HG03565 (cell line): ENCODE measurements at regions not wholly inside any gene's neighbourhood (a gene's known extent, or its start where the extent isn't known, plus 50 kb on each side); places are given as distances from the start of the nearest gene placed in this dataset.

ENCODE experiments used
- ATAC-seq: cut with Tn5 transposase; IDR thresholded peaks from one replicate; pipeline ENCODE4 v1.9.1; 2021; ENCODE audit warnings: mild to moderate bottlenecking, moderate library complexity; ENCODE audit not compliant: unreplicated experiment

DNA sequence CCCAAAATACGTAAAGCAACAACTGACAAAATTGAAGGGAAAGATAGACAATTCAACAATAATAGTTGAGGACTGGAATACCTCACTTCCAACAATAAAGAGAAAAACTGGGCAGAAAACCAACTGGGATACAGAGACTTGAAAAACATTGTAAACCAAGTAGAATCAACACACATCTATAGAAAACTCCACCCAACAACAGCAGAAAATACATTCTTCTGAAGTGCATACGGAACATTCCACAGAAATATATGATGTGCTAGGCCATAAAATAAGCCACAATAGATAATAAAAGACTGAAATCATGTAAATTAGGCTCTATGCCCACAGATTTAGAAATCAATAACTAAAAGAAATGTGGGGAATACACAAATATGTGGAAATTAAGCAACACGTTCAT, 98.4 kb upstream of the THBS1 start:
- no peak for ATAC-seq

DNA sequence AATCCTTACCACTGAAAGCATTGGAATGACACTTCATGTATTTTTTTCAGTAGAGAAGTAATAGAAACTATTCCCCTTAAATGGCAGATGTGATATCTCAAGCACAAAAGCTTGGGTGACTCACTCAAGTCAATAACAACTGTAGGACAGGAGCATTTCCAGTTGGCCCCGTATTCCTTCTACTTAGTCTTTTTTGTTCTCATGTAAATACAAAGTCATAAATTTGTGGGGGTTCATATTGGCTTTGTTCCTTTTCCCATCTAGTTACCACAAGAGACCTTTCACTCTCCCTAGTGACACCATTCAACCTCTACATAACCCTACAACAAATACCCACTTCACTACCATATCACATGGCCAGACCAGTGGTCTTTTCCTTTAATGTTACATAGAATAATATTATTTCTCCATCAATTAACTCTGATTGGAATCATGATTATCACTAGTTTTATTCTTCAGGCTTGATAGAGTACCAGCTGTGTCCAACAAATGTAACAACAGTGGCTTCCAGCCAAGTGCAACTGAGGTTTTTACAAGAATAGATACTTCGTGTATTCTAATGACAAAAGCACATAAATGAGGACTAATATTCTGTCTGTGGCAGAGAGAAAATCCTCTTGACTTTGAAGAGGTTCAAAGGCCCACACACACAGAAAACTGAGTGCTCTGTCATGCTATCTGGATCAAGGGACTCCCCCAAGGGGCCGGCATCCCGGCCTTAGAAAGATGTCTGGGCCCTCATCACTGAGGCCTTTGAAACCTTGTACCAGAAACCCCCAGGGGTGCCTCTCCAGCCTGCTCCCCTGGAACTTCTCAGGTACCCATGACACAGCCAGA, 94.0 kb upstream of the THBS1 start:
- no peak for ATAC-seq

DNA sequence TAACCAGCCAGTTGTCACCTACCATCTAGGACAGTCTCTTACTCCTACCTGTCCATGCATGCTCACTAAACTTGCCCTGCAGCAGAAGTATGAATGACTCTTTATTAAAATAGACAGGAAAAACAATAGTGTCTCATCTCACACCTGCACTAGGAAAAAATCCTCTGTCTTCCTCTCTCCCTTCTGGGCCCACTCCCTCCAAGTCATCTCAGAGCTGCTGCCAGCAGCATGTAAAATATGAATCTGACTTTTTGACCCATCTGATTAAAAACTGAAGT, 93.5 kb upstream of the THBS1 start:
- ATAC-seq, result no peak

GRCh38 chr15:39488516-39488915, 92.4 kb upstream of the THBS1 start:
- ATAC-seq, result no peak

- ATAC-seq, result no peak
Observed at GRCh38 chr15:39488961-39489360, 91.9 kb upstream of the THBS1 start.

DNA sequence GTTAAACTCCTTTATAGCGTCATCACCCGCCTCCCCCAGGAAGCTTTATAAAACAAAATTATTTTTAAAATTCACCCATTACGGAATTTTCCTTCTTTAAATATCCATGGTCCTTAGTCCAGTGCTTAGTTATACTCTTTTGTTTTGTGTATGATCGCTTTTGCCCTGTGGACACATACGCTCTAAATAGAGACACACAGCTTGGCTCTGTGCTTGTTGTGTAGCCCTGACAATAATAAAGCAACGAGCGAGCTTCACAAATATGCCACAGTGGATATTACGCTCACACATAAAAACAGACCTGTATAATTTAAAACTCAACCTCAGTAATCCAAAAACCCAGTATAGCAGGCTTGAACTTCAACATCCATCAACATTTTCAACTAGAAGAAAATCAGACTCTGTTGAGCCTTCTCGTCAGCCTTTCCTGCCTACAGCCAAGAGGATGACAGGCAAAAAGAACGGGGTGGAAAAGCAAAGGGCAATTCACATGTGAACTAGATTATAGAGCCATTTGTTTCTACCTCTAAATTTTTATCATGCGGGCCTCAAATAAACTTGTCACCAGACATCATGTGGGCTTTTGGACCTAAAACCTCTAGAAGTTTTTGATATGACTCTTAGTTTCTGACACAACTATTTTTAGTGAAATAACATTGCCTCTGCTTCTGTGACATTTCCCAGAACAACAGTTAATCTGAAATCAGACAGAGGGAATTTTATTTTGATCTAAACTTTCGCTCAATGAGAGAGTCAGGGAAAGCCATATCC, 89.6 kb upstream of the THBS1 start:
- no peak for ATAC-seq

DNA sequence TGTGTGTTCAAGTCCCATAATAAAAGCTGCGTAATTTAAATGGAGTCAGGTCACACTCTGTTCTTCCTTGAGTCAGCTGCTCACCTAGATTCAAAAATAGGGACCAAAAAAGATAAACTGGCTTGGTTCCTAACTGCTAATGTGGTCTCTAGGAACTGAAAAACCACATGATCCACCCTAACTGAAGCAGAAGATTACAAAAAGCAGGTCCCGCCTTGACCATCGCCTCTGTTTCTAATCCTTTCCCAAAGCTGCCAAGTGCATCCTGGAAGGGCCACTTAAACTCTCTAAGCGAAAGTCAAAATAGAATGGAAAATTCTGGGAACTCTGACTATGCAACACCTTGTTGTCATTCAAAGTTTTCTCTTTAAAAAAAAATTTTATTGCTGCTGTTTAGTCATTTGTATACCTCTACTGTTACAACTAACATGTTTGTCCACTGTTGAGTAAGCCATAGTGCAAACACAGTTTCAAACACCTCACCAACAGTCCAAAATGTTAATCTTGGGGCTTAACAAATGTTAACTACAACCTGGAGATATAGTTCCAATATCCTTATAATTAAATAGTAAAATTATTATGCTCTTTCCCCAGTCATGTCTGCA, 88.9 kb upstream of the THBS1 start:
- no peak for ATAC-seq

DNA sequence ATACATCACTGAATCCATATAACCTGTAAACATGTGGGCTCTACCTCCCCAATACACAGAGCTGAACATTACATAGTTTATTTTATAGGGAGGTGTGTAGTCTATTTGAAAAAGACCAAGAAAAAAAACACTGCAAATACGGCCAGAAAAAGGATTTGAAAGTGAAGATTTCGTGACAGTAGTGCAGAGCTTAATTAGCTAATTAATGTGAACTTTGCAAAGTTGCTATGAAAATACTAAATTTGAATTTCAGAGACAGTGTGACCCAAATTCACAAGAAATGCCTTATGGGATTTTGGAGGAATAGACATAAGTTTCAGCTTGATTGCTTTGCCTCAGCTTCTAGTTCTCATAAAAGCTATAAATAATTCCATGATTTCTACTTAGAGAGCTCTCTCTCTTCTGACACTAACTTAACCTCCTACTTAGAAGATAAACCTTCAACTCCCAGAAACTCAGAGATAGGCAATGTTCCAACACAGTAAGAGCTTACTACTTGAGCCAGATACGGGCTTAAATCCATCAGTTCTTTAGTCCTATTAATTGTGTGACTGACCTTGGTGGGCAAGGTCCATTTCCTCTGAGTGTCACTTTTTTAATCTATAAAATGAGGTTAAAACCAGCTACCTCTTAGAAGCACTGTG, 87.3 kb upstream of the THBS1 start:
- no peak for ATAC-seq

DNA sequence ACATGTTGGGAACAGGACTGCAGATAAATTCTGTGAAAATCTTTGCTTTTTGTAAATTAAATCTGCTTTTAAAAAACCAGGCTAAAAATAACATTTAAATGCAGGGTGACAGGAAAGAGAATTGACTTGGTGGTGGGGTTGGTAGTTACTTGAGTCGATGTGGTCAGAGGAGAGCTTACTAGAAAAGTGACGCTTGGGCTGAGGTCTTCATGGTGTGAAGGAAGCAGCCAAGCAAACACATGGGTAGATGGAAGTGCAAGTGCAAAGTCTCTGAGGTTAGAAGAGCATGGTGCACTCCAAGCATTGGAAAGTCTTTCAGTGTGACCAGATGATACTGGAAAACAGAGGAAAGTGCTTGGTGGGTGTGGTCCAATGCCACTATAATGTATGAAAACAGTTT, 86.4 kb upstream of the THBS1 start:
- ATAC-seq, result no peak

DNA sequence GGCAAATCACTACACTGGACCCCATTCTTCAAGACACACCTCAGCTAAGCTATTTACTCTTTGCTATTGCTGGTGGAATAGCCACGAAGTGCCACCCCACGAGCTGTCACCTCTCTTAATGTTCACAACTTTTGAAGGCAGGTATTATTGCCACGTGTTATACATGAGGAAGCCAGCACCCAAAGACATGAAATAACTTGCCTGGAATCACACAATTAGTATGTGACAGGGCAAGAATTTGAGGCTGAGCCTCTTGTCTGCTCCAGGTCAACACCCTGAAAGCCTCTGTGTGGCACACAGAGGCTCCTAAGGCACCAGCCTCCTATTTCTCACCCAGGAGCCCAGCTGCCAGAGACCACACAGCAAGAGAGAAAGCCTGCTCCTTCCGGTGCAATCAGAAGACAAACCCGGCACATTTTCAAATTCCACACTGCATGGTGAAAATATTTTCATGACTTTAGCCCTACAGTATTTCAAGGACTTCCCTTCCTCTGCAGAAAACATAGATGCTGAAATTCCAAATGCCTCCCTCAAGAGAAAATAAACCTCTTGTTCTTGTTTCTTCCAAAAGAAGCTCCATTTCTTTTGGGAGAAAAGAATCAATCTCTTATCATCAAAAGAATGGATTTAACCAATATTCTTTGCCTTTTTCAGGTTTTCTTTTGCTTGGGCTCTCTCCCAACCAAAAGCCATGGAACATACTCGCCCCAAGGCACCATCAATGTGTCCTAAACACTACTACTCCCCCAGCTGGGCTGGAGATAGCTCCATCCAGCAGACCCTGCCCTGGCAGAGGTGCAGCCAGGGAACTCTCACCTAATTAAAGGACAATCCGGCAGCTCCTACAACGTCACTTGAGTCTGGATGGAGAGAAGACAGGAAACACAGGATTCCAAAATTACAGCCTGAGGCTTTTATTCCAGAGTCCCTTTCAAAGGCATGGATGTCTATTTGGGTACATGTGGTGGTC, 84.7 kb upstream of the THBS1 start:
- no peak for ATAC-seq

DNA sequence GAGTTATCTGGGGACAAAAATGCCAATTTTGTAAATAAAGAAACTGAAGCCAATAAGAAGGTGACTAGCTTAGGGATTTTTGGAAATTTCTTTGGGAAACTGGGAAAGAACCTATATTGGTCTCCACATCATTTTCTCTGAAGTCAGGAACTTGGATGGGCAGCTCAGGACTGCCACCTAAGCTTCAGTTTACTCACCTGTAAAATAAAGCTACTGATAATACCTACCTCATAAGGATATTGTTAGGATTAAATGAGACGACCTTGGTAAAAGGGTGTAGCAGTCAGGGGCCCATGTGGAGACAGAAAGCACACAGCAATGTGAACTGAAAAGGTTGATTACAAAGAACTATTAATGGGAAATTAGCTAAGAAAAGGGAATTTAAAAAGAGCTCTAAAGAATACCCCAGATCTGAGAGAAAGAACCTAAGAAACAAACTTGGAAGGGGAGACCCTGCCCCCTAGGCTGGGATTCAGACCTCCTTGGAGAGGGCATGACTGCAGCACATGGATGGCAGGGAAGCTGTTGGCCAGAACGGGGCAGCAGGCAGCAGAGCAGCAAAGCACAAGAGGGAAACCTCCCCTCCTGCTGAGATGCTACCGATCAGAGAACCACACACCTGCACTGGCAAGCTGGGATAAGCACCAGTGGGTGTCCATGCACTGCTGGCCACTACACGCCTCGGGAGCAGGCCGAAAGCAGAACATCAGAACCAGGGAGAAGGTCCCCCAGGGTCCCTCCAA, 83.7 kb upstream of the THBS1 start:
- ATAC-seq, result no peak

DNA sequence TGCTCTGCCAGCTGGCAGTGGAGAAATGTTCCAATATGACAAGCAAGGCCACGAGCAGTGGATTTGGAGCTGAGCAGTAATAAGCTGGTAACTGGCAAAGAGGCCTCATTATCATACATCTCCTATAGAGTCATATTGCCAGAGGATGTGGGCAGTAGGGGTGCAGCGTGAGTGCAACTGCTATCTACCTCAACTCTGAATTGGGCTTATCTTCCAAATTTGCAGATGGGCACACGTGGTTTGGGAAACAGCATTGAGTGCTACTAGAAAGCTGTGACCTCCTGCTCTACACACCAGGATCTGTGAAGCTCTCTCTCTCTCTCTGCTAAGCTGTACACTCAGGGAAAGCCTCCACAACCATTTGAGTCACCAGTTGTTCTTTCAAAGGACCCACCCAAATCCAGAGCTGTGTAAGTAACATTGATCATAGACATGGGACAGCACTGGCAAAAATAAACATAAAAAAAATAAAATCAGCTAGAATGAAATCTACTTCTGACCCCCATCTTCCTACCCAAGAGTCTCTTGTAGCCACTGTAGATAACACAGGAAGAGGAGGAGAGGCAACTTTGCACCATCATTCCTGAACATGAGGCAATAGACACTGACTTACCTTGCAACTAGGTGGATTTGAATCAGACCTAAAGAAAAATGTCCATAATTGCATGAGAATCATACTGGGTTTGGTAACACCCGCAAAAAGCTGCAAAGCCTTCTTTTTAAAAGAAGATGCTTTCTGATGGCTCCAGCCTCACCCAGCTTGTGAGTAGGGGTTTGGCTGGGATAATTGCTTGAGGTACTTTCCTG, 82.9 kb upstream of the THBS1 start:
- ATAC-seq, result no peak

DNA sequence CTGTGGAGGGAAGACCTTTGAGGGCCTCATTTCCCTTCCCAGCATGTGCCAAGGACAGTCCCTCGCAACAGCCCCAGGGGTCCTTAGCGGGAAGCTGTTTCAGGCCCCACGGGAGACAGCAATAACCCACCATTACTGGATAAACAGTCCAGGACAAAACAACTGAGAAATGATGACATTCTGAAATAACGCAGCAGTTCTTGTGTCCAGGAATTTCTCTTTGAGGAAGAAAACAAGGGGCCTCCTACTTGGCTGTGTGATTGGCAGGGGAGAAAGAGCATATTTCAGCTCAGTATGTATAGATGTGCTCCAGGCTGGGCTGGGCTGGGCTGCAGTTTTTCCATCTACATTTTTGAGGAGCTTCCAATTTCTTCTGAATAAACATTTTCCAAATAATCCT, 82.2 kb upstream of the THBS1 start:
- no peak for ATAC-seq

DNA sequence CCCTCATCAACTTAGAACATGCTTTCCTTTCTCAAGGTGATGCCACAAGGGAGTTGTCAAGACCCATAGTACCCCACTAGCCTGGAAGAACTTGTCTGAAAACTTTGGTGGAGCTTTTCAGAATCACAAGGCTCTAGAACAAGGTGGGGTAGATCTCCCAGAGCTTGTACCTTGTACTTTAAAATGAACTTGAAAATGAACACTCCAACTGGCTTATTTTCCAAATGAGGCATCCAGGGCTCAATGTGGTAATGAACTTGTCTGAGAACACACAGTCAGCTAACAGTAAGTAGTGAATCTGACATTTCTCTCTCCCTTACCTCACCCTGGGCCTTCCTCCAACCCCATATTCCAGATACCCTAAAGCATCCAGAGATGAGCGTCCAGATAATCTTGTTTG, 81.8 kb upstream of the THBS1 start:
- ATAC-seq, result no peak

GRCh38 chr15:39499681-39500080, 81.2 kb upstream of the THBS1 start:
- ATAC-seq, result no peak

DNA sequence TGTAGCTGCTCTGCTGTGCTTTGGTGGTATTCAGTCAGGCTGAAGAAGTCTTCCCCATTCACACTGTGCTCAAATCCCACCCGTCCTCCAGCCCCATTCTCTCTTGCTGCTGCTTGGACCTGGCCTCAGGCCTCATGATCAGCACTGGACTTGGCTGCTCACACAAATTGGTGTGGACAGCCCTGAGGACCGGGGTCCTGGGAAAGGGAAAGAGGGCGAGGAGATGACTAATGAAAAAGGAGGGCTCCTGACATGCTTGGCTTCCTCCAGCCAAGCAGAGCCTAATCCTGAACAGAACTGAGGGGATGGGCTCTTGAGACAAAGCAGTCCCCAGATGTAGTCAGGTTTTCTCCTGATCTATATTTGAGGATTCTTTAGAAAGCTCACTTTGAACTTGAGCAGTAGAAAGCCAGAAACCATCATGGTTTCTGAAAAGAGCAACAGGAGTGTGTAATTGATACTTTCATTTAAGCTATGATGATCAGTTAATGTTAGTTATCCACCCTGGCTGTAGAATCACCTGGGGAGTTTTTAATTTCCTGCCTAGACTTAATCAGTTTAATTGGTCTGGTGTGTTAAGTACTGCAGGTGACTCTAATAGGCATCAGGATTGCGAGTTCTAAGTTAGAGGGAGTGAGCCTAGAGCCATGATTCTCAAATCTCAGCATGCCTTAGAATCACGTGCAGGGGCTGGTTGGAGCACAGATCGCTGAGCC, 79.4 kb upstream of the THBS1 start:
- ATAC-seq, result no peak

- no peak for ATAC-seq
Observed at GRCh38 chr15:39502082-39502447, 78.8 kb upstream of the THBS1 start.

DNA sequence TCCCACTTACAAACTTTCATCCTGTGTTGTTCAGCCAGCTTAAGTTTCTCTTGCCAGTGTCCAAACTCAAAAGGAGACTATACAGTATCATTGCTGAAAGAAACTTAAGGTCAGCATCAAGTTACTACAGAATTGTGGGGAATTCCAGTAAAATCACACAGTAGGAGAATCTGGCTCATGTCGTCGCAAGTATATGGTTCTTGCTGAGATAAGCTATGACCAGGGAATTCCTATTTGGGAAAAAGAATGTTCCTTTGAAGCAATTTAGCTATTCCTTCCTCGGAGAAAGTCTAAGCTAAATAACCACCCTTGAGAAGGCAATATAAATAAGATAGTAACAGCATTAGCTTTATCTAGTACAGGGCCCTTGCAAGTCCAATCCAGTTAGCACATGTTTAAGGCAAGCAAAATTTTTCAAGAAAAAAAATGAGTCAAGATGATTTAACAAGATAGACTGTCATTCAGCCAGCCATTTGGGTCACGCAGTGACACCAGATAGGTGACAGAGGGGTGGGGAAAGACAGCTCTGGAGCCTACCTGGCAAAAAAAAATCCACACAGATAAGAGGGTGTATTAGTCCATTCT, 78.2 kb upstream of the THBS1 start:
- ATAC-seq, result no peak
